Ovary (tissue), 3 donors: ENCODE measurements at regions not wholly inside any gene's neighbourhood (a gene's known extent, or its start where the extent isn't known, plus 50 kb on each side); places are given as distances from the start of the nearest gene placed in this dataset.

ENCODE experiments used
- CTCF ChIP-seq, 3 donors: fragments of 450-650 bp in 2 of 3; fragments of 200-600 bp in 1 of 3; IDR thresholded peaks; one replicate each; pipeline versions ENCODE4 v1.5.1 to v1.8.0; 2016 to 2022; ENCODE audit warnings: antibody characterized with exemption in 3 of 3, mild to moderate bottlenecking in 1 of 3
- POLR2A ChIP-seq: fragments of 450-650 bp; IDR thresholded peaks from one replicate; pipeline ENCODE4 v1.6.1; 2017; ENCODE audit warnings: antibody characterized with exemption, mild to moderate bottlenecking, moderate library complexity
- donor health status: DM: no; HTN: no; CAD: no.

DNA sequence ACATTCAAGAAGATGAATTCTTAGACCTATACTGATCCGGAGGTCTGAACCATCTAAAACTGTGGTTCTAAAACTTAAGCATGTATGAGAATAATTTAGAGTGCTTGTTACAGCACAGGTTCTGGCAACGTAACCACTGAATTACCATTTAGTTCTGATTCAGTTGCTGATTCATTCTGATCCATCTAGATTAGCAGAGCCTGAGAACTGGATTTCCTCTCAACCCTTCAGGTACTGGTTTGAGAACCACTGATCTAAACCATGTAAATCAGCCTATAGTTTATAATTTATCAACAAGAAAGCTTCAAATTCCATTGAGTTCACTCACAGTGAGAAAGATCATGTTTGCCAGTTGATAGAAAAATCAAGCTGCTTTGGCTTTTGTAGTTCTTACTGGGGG lies 1001.1 kb upstream of the EPHA6 start:
- no peak for TF ChIP-seq POLR2A
- no peak for TF ChIP-seq CTCF (IDR thresholded peaks at IDR 0.05)
